ENCODE measurements at regions not wholly inside any gene's neighbourhood (a gene's known extent, or its start where the extent isn't known, plus 50 kb on each side); places are given as distances from the start of the nearest gene placed in this dataset.

- TF ChIP-seq, protein P1, sequence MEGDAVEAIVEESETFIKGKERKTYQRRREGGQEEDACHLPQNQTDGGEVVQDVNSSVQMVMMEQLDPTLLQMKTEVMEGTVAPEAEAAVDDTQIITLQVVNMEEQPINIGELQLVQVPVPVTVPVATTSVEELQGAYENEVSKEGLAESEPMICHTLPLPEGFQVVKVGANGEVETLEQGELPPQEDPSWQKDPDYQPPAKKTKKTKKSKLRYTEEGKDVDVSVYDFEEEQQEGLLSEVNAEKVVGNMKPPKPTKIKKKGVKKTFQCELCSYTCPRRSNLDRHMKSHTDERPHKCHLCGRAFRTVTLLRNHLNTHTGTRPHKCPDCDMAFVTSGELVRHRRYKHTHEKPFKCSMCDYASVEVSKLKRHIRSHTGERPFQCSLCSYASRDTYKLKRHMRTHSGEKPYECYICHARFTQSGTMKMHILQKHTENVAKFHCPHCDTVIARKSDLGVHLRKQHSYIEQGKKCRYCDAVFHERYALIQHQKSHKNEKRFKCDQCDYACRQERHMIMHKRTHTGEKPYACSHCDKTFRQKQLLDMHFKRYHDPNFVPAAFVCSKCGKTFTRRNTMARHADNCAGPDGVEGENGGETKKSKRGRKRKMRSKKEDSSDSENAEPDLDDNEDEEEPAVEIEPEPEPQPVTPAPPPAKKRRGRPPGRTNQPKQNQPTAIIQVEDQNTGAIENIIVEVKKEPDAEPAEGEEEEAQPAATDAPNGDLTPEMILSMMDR (IDR thresholded peaks at IDR 0.05; ENCODE audit: control insufficient read depth, extremely low read depth, insufficient read depth): no peak
- DNase-seq (ENCODE audit: low read depth): peak; percentile 60
- no peak overlapping the region for H3K4me3 ChIP-seq (ENCODE audit: low read depth, low read length)
Observed at GRCh38 chr3:31370681-31371080, 162.0 kb upstream of the STT3B start.

DNA sequence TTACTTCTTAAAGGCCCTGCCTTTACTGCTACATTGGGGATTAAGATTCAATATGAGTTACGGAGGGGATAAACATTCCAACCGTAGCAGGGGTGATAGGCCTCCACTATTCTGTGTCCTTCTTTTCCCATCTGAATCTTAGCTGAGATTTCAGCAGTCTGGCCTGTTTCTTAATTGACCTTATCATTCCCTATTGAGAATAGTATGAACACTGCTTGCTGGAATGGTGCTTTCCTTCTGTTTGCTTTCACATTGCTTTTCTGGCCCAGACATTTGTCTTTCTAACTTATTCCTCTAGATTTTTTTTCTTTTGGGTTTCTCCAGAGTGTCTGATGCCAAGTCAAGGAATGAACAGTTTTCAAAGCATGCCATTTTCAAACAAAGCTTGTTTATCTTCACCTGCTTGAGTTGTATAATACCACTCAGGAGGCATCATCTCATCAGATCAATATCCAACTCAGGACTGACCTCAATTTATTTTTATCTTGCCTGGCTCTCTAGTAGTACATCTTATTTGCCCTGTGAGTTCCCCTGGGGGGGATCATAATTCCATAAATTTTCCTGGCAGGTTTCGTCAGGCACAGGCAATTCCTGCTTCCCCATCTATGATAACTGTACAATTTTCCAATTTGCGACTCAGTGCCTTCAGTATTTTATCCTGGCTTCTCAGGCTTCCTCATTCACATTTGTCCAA, 161.1 kb upstream of the STT3B start:
- TF ChIP-seq, protein P1 (IDR thresholded peaks at IDR 0.05; ENCODE audit: control insufficient read depth, extremely low read depth, insufficient read depth): no peak
- H3K4me3 ChIP-seq (ENCODE audit: low read depth, low read length): no peak overlapping the region
- DNase-seq (ENCODE audit: low read depth): no peak

DNA sequence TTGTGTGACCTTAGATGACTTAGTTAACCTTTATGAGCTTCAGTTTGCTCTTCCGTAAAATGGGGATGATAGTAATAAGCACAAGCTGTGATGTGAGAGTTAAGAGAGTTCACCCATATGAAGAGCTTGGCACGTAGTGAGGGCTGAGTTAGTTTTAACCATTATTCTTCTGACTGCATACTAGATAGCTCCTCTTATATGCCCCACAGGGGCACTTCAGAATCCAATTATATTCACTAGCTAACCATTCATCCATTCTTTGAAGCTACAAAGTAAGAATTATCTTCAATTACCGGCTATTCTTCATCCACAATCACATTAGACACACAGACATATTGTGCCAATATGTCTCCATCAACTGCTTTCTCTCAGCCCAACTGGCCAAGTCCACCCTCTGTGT, 159.0 kb upstream of the STT3B start:
- no peak overlapping the region for H3K4me3 ChIP-seq (ENCODE audit: low read depth, low read length)
- TF ChIP-seq, protein P1 (IDR thresholded peaks at IDR 0.05; ENCODE audit: control insufficient read depth, extremely low read depth, insufficient read depth): no peak
- DNase-seq (ENCODE audit: low read depth): no peak

DNA sequence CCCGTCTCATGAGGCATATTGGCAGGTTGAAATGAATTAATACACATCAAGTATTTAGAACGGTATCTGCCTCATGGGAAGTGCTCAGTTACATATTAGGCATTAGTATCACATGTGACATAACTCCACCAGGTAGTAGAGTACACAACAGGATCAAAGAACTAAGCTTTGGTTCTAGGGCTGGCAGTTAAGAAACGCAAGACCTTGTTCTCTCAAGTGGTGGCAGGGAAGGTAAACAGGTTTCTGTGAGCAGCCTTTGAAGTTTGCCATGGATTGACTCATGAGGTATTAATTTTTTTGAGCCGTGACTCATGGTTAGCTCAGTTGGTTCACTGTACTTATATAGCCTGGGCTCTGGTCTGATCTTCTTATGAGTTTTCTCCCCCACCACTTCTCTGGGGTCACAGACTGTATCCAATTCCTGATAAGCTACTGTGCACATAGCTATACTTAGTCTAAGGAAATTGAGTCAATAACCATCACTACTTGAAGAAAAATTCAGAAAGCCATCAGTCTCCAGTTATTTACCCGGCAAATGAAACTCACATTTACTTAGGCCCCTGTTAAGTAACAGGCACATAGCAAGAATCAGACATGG, 155.6 kb upstream of the STT3B start:
- TF ChIP-seq, protein P1 (IDR thresholded peaks at IDR 0.05; ENCODE audit: control insufficient read depth, extremely low read depth, insufficient read depth): no peak
- no peak for DNase-seq (ENCODE audit: low read depth)

DNA sequence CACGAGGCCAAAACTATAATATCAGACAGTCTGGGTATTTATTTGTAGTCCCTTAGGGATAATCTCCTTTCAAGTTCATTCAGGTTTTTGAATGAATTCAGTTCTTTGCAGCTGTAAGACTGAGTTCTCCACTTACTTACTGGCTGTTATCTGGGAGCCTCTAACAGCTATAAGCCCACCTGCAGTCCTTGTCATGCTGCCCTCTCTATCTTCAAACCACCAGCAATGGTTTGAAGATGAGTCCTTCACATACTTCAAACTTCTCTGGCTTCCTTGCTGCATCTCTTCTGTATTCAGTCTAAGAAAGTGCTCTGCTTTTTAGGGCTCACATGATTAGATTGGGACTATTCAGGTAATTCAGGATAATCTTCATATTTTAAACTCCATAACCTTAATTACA, 154.5 kb upstream of the STT3B start:
- no peak for DNase-seq (ENCODE audit: low read depth)
- no peak overlapping the region for H3K4me3 ChIP-seq (ENCODE audit: low read depth, low read length)
- TF ChIP-seq, protein P1 (IDR thresholded peaks at IDR 0.05; ENCODE audit: control insufficient read depth, extremely low read depth, insufficient read depth): no peak

More for the DNA sequence above, 155.6 kb upstream of the STT3B start:
- no peak overlapping the region for H3K4me3 ChIP-seq (ENCODE audit: low read depth, low read length)

GRCh38 chr3:31379598-31379997, 153.1 kb upstream of the STT3B start:
- H3K4me3 ChIP-seq (ENCODE audit: low read depth, low read length): no peak overlapping the region
- DNase-seq (ENCODE audit: low read depth): no peak
- TF ChIP-seq, protein P1 (IDR thresholded peaks at IDR 0.05; ENCODE audit: control insufficient read depth, extremely low read depth, insufficient read depth): no peak

GRCh38 chr3:31382856-31383255, 149.9 kb upstream of the STT3B start:
- no peak overlapping the region for H3K4me3 ChIP-seq (ENCODE audit: low read depth, low read length)
- TF ChIP-seq, protein P1 (IDR thresholded peaks at IDR 0.05; ENCODE audit: control insufficient read depth, extremely low read depth, insufficient read depth): no peak
- DNase-seq (ENCODE audit: low read depth): no peak

All from LNCaP clone FGC (cell line).